Caco-2 (cell line): ENCODE measurements at regions not wholly inside any gene's neighbourhood (a gene's known extent, or its start where the extent isn't known, plus 50 kb on each side); places are given as distances from the start of the nearest gene placed in this dataset.

Experiments used
- BruUV-seq: library from RNA; stranded (reverse); fragments of 400-500 nt; replicated peaks from 2 replicates; lab custom pipeline; 2021; lab: Mats Ljungman, UMichigan
- CTCF ChIA-PET: fragments of 300-600 bp; sonication (Branson Sonifier 250); formaldehyde crosslinking; loops from one replicate; lab custom pipeline; 2022; ENCODE audit warnings: antibody characterized with exemption; lab: Charles Lee
- POLR2A ChIA-PET: fragments of 300-600 bp; sonication (Branson Sonifier 250); formaldehyde crosslinking; loops from one replicate; lab custom pipeline; 2022; ENCODE audit warnings: antibody characterized with exemption; lab: Charles Lee
- DNase-seq, 2 experiments: peaks; one replicate each; pipeline versions ENCODE4 v3.0.0 to v3.0.0-alpha.2; 2020 to 2022
- H3K27me3 ChIP-seq: replicated peaks from 2 replicates; pipeline ENCODE4 v1.6.0; 2011; ENCODE audit warnings: low read length; ENCODE audit not compliant: control insufficient read depth, insufficient read depth
- H3K36me3 ChIP-seq: 2 replicates; pipeline ENCODE4 v1.5.1; 2011; ENCODE audit warnings: low read length; ENCODE audit not compliant: control insufficient read depth, insufficient read depth
- H3K4me1 ChIP-seq: fragments of 250-450 bp; sonication (Bioruptor Pico); 2 replicates; pipeline ENCODE4 v1.5.1; 2020; ENCODE audit warnings: mild to moderate bottlenecking
- H3K4me3 ChIP-seq: 2 replicates; pipeline ENCODE4 v1.5.1; 2011; ENCODE audit warnings: low read depth, mild to moderate bottlenecking, control low read depth, low read length
- H3K9me3 ChIP-seq: fragments of 250-450 bp; sonication (Bioruptor Pico); 2 replicates; pipeline ENCODE4 v1.5.1; 2020; ENCODE audit warnings: mild to moderate bottlenecking, moderate library complexity
- H3K27ac Mint-ChIP-seq: one replicate; pipeline ENCODE4 v1.8.0; 2022; ENCODE audit warnings: mixed read lengths; ENCODE audit not compliant: unreplicated experiment
- H3K27me3 Mint-ChIP-seq: one replicate; pipeline ENCODE4 v1.8.0; 2022; ENCODE audit warnings: mixed read lengths; ENCODE audit not compliant: insufficient read depth, unreplicated experiment
- H3K36me3 Mint-ChIP-seq: one replicate; pipeline ENCODE4 v1.8.0; 2022; ENCODE audit warnings: mild to moderate bottlenecking, mixed read lengths; ENCODE audit not compliant: insufficient read depth, unreplicated experiment
- H3K4me1 Mint-ChIP-seq: one replicate; pipeline ENCODE4 v1.8.0; 2022; ENCODE audit warnings: low read depth, mixed read lengths; ENCODE audit not compliant: unreplicated experiment
- H3K4me3 Mint-ChIP-seq: one replicate; pipeline ENCODE4 v1.8.0; 2022; ENCODE audit warnings: mild to moderate bottlenecking, moderate library complexity, mixed read lengths; ENCODE audit not compliant: unreplicated experiment
- H3K9me3 Mint-ChIP-seq: one replicate; pipeline ENCODE4 v1.8.0; 2022; ENCODE audit warnings: mixed read lengths; ENCODE audit not compliant: unreplicated experiment
- intact Hi-C: fragments of 100-400 bp; cut with micrococcal nuclease; formaldehyde crosslinking; loops from one replicate; pipeline ENCODE4 v1.10.0; 2022; ENCODE audit not compliant: unreplicated experiment
- TF ChIP-seq, protein P1 (sequence below), 2 experiments: fragments of 200-600 bp in 1 of 2; IDR thresholded peaks; 1 replicate in 1 of 2; 2 replicates in 1 of 2; pipeline versions ENCODE4 v1.5.1 to v1.8.0; 2011 to 2022; ENCODE audit warnings: antibody characterized with exemption in 1 of 2, control low read depth in 1 of 2, inconsistent platforms in 1 of 2, low read depth in 1 of 2, low read length in 1 of 2, mild to moderate bottlenecking in 1 of 2, moderate library complexity in 1 of 2; ENCODE audit not compliant: insufficient read depth in 1 of 2, severe bottlenecking in 1 of 2, unreplicated experiment in 1 of 2

DNA sequence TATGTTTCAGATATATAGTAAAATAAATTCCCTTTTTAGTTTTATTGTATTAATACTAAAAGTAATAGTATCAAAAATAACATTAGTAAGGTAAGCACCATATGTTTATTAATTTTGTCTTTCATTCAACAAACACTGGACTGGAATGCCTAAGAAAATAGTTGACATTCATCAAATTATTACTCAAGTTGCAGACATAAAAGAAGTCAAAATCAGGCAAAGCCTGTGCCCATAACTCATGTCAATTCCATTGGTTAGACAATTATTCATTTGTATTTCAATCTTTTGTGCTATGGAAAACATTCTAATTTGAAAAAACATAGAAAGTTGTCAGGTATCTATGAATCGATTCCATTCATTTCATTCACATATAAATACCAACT is 158.9 kb downstream of the CEMIP2 start:
- Histone ChIP-seq H3K9me3 (no peaks in the 10 kb centered on the region), H3K4me1 (no peaks in the 10 kb centered on the region), H3K27me3 (no peaks in the 10 kb centered on the region), H3K4me3 (no peak overlapping the region), H3K36me3 (no peaks in the 10 kb centered on the region)
- no peaks in the 10 kb centered on the region for H3K4me1 Mint-ChIP-seq
- H3K36me3 Mint-ChIP-seq, result peaks cover 5% of the 10 kb centered on the region
- H3K27me3 Mint-ChIP-seq, result no peaks in the 10 kb centered on the region
- no peaks in the 10 kb centered on the region for H3K9me3 Mint-ChIP-seq
- POLR2A ChIA-PET, result no interaction called here
- DNase-seq, result no peak
- H3K27ac Mint-ChIP-seq, result no peak overlapping the region
- intact Hi-C loops, result loop anchor here (1.0 to 10.0 kb wide), 3 partner anchors 45 to 160 kb away; no protein-coding TSS in a partner anchor
- TF ChIP-seq, protein P1, sequence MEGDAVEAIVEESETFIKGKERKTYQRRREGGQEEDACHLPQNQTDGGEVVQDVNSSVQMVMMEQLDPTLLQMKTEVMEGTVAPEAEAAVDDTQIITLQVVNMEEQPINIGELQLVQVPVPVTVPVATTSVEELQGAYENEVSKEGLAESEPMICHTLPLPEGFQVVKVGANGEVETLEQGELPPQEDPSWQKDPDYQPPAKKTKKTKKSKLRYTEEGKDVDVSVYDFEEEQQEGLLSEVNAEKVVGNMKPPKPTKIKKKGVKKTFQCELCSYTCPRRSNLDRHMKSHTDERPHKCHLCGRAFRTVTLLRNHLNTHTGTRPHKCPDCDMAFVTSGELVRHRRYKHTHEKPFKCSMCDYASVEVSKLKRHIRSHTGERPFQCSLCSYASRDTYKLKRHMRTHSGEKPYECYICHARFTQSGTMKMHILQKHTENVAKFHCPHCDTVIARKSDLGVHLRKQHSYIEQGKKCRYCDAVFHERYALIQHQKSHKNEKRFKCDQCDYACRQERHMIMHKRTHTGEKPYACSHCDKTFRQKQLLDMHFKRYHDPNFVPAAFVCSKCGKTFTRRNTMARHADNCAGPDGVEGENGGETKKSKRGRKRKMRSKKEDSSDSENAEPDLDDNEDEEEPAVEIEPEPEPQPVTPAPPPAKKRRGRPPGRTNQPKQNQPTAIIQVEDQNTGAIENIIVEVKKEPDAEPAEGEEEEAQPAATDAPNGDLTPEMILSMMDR (IDR thresholded peaks at IDR 0.05; ENCODE audit: insufficient read depth in 1 of 2, low read depth in 1 of 2, low read length in 1 of 2, severe bottlenecking in 1 of 2, unreplicated experiment in 1 of 2), result no peak
- no TSS peak for BruUV-seq
- CTCF ChIA-PET, result no interaction called here
- H3K4me3 Mint-ChIP-seq, result no peak overlapping the region

- intact Hi-C loops, result loop anchor here (1.0 to 10.0 kb wide), 3 partner anchors 46 to 160 kb away; no protein-coding TSS in a partner anchor
- peaks cover 5% of the 10 kb centered on the region for H3K36me3 Mint-ChIP-seq
- H3K4me3 ChIP-seq, result no peak overlapping the region
- H3K27me3 ChIP-seq, result no peaks in the 10 kb centered on the region
- H3K4me1 ChIP-seq, result no peaks in the 10 kb centered on the region
- ChIA-PET POLR2A (no interaction called here), CTCF (no interaction called here)
- no peaks in the 10 kb centered on the region for H3K9me3 Mint-ChIP-seq
- TF ChIP-seq, protein P1 (IDR thresholded peaks at IDR 0.05; ENCODE audit: insufficient read depth in 1 of 2, low read depth in 1 of 2, low read length in 1 of 2, severe bottlenecking in 1 of 2, unreplicated experiment in 1 of 2), result no peak
- no peak overlapping the region for H3K4me3 Mint-ChIP-seq
- H3K36me3 ChIP-seq, result no peaks in the 10 kb centered on the region
- H3K27ac Mint-ChIP-seq, result no peak overlapping the region
- BruUV-seq, result no TSS peak
- H3K4me1 Mint-ChIP-seq, result no peaks in the 10 kb centered on the region
- H3K27me3 Mint-ChIP-seq, result no peaks in the 10 kb centered on the region
- no peaks in the 10 kb centered on the region for H3K9me3 ChIP-seq
- peak; percentile 1 to 30 for DNase-seq
Observed at GRCh38 chr9:71608825-71609447, 159.4 kb downstream of the CEMIP2 start.

DNA sequence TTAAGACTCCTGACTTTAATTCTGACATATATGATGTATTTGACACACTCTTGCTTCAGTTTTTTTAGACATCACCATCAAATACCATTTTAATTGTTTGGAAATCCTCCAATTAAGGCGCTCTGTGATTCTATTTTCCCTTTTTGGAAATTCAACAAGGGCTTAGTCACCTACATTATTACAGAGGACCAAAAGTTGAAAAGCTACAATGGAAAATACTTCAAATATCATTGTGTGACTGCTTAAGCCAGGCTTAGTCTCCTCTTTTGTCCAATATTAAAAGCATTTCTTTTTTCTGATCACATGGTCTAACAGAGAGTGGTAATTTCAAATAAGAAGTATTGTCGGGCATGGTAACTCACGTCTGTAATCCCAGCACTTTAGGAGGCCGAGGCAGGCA is 160.3 kb downstream of the CEMIP2 start:
- CTCF ChIA-PET, result no interaction called here
- no peak overlapping the region for H3K4me3 Mint-ChIP-seq
- no peak overlapping the region for H3K4me3 ChIP-seq

More for the DNA sequence above, 160.3 kb downstream of the CEMIP2 start:
- intact Hi-C loops, result loop anchor here (10.0 kb wide), 2 partner anchors 47 to 77 kb away; no protein-coding TSS in a partner anchor
- Mint-ChIP-seq H3K9me3 (no peaks in the 10 kb centered on the region), H3K36me3 (peaks cover 5% of the 10 kb centered on the region), H3K4me1 (no peaks in the 10 kb centered on the region), H3K27me3 (no peaks in the 10 kb centered on the region), H3K27ac (no peak overlapping the region)
- TF ChIP-seq, protein P1 (IDR thresholded peaks at IDR 0.05; ENCODE audit: insufficient read depth in 1 of 2, low read depth in 1 of 2, low read length in 1 of 2, severe bottlenecking in 1 of 2, unreplicated experiment in 1 of 2), result no peak
- POLR2A ChIA-PET, result no interaction called here
- Histone ChIP-seq H3K27me3 (no peaks in the 10 kb centered on the region), H3K36me3 (no peaks in the 10 kb centered on the region), H3K9me3 (no peaks in the 10 kb centered on the region), H3K4me1 (no peaks in the 10 kb centered on the region)
- BruUV-seq, result no TSS peak
- no peak for DNase-seq
